Pulmonary artery endothelial cell (primary cell): ENCODE measurements at regions not wholly inside any gene's neighbourhood (a gene's known extent, or its start where the extent isn't known, plus 50 kb on each side); places are given as distances from the start of the nearest gene placed in this dataset.

ENCODE experiments used
- DNase-seq: peaks from one replicate; pipeline ENCODE4 v3.0.0-alpha.2; 2011; ENCODE audit warnings: low read depth, low spot score

DNA sequence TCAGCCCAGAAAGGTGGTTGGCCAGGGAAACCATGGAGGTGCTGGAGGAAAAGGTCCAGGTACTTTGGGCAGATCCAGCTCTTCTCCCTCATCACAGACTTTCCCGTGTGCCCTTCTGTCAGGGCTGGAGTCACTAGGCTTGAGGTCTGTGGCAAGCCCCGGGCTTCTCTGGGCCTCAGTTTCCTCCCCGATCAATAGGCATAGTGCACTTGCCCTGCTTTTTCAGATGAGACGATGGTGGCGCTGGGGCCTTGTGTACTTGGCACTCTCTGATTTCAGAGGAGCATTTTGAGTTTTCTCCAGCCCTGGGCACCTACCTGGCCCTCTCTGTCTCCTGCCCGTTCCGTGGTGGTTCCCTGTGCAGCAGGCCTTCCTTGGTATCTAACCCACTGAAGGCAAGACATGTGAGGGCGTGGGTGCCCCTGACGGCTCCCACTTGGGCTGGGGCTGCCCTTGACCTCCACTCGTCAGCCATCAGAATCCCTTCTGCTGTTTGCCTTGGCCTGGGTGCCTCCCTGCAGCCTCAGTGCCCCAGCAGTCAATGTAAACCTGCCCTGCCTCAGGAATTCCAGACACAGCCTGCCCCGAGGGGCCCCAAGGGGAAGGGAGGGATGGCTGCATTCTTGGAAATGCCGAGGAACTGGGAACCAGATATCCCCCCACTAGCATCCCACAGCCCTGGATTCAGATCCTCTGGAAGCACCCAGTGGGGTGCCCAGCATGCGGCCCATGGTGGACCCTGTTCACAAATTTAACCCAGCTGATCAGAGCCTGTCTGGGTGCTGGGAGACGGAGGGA lies 66.3 kb upstream of the COL5A1 start:
- DNase-seq, result no peak

DNA sequence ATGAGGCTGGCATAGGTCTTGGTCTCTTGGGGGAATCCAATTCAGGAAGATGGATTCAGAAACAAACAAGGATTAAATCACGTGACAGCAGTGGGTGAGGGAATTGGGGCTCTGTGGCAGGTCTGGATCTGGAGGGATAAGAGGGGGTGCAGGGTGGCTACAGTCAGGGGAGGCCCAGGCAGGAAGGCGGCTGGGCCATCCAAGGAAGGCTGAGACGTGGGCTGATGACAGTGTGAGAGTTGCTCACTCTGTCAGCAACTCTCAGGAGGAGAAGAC lies 65.8 kb upstream of the COL5A1 start:
- DNase-seq, result no peak

DNA sequence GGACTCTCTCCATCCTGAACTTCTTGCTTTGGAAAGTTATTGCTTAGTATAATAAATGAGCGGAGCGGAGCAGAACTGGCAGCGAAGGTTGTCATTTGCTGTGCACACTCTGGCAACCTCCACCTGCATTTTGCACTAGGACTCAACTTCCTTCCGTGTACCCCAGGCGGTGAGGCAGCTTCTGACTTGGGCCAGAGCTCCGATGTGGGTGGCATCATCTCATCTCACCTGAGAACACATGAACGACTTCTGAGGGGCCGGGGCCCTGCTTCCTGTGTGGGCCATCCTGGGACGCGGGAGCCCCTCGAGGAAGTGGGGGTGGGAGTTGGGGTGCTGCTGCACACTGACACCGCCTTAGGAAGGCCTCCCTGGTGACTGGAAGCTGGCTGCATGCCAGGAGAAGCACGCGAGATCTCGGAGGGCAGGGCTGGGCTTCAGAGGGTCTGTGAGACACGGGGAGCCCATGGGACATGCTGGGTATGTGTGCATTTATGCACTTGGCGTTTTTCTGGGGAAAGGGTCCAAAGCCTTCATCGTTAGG lies 56.5 kb upstream of the COL5A1 start:
- no peak for DNase-seq

DNA sequence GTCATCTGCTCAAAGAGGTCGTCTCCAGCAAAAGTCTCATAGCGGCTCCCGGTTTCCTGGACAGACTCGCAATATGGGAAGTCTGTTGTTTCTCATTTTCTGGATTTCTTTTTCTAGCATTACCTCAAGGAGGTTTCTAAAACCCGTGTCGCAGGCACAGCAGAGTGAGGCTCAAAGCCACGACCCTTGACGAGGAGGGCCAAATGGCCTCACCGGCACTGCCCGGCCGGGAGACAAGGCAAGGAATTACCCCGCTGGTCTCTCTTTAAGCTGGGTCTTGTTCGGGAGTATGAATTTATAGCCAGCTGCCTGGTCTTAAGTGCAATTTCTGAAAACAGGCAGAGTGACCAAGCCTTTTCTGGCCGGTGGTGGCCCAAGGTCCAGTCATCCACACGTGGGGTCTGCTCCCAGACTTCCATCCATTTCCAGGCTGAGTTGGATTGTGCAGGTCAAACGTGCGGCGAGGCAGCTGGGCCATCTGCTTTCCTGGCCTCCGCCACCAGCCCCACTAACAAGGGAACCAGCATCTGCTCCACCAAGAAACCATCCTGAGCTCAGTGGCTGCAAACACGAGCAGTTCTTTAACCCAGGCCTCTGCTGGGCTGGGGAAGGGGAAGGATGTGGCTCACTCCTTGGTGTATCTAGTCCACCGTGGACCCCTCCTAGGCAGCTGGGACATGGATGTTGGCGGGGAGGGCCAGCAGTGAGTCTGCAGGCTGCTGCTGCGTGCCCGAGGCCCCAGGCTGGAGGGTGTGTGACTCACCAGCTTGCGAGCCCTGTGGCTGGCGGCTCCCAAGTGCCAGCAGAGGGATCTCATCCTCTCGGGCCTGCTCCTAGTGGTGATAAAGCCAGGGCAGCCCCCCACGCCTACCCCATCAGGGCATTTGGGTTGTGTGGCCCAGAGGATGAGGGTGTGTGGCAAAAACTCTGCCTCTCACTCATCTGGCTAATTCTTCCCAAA lies 55.6 kb upstream of the COL5A1 start:
- DNase-seq, result no peak

DNA sequence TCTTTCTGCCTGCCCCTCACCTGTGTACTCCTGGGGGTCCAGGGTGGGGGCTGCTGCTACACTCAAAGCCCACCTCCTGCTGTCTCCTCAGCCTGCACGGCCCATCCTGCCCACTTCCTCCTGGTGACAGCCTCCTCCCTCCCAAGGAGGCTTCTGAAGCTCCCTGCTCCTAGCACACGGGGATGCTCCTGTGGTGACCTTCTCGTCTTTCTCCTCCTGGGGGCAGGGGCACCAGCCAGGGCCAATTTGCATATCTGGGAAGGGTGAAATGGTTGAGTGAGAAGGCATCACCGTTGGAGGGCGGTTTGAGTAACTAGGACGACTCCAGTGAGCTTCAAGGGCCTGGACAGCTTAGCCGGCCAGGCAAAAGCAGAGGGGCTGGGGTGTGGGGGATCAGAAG lies 51.9 kb upstream of the COL5A1 start:
- DNase-seq, result no peak

DNA sequence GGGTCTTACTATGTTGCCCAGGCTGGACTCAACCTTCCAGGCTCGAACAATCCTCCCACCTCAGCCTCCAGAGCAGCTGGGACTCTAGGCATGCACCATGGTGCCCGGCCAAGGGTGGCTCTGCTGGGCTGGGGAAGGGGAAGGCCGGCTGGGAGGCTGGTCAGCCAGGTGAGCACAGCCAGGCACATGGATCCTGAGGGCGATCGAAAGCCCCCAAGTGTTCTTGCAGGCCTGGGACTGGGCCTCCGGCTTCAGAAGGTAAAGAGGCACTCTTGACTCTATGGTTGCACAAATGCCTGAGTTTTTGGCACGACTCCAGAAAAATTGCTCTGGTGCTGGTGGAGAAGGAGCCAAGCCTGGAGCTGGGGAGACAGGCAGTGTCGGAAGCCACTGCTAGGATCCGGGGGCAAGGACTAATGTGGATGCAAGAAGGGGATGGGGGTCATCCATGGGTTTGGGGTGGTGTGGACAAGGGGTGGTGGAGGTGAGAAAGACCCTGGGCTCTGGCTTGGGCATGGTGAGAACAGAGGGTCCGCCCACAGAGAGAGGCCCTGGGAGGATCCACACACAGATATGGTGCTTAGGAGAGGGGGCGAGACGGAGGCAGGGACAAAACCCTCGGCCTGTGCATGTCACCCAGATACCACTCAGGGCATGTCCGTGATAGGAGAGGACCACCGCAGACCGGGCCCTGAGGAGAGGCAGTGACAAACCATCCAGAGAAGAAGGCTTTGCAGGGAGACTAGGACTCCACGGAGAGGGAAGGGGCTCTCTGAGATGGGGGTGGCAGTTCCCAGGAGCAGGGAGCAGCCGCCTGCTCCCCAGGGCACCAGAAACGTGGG lies 51.1 kb upstream of the COL5A1 start:
- DNase-seq, result no peak

DNA sequence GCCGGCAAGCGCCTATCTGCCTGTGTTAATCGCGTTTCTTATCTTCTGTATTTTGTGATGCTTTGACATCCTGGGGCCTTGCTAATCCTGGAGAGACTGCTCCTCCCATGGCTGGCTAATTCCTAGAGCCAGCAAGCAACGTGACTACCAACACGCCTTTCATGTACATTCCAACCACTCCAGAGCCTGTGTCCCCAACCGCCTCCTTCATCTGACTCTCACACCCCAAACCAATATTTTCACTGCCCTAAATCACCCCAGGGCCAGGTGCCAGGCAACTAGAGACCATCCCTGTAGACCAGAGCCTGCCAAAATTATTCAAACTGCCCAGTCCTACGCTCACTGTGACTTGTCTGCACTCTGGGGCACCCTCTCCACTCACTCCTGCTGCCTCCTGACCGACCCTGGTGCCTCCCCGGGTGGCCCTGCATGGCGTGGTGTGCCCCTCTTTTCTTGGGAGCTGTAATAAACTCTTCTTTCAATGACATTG lies 50.5 kb upstream of the COL5A1 start:
- no peak for DNase-seq

DNA sequence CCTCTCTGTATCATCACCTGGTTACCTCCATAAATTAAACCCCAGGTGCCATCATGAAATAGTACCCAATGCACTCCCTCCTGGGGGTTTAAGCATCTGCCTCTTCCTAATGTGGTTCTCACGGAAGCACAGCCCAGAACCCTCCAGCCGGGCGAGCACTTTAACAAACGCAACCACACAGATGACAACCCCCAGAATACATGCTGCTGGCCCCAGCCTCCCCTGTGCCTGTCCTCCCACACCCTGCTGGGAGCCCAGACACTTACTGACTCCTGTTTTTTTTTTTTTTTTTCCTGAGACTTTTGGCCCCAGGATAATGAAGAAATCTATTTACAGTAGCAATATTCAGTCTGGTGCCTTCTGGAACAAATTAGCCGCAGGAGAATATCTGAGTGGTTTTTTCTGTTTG lies 50.0 kb upstream of the COL5A1 start:
- no peak for DNase-seq
